ENCODE measurements at regions not wholly inside any gene's neighbourhood (a gene's known extent, or its start where the extent isn't known, plus 50 kb on each side); places are given as distances from the start of the nearest gene placed in this dataset.
"Not testable (repeated sequence)": the region's sequence is repeated elsewhere in the genome, so short reads cannot be mapped to it uniquely, and the experiment has no call there.

DNA sequence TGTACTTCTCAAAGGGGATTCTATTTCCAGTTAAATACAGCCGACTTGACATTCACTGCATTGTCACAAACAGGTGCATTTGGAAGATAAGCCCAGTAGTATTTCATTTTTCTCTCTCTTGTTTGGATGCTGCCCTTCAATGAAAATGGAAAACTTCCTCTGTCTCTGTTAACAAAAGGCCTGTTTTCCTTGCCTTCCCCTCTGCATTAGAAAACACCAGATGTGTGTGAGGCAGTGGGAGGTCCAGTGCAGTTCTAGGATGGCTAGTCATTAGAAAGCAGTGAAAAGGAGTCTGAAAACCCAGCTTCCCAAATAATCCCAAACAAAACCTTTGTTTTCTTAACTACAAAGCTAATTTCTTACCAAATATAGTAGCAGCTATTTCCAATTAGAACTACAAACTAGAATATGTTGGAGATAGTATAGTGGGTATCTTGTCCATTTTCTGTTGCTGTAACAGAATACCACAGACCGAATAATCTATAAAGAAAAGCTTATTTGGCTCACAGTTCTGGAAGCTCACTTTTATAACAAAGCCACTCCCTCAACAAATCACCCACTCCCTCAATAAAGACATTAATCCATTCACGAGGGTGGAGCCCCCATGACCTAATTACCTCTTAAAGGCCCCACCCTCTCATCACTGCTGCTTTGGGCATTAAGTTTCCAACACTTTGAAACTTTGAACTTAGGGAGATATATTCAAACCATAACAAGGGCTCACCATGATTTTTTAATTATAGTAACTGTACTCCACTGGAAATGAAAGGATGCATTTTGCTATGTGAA lies 452.1 kb upstream of the RPS6KA3 start:
- no peak for DNase-seq (ENCODE audit: low read depth in 2 of 3, low spot score in 1 of 3)

DNA sequence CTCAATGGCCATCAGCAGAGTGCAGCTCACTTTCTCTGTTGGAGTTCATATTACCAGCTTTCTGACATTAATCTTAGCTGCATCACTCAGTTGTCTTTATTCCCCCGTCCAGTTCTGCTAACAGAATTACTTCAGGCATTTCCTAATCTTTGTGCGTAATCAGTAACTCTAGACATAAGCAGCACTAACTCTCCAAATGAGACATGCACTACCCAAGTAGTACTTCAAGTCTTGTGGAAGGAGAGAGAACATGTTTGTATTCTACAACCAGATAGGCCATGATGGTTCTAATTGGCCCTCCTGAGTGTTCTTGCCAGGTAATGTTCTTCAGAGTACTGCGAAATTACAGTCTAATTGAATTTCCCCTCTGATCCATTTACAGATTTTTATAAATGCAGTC lies 448.5 kb upstream of the RPS6KA3 start:
- no peak for DNase-seq (ENCODE audit: low read depth in 2 of 3, low spot score in 1 of 3)

DNA sequence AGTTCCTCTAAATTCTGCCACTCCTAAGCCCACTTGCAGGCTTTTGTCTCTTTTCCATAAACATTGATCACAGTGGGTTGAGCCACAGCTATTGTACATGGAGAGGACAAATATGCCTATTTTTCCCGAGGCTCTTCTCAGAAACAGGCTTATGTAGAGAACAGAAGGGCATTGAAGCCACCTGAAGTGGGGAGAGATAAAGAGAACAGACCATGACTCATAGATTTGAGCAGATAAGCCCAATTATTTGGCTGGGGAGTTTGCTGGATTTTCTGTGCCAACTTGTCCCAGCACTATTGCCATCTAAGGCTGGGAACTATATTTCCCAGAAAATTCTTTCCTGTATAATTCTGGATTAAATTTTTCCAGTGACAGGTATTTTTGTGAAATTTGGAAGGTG lies 446.1 kb upstream of the RPS6KA3 start:
- DNase-seq (ENCODE audit: low read depth in 2 of 3, low spot score in 1 of 3) = no peak

DNA sequence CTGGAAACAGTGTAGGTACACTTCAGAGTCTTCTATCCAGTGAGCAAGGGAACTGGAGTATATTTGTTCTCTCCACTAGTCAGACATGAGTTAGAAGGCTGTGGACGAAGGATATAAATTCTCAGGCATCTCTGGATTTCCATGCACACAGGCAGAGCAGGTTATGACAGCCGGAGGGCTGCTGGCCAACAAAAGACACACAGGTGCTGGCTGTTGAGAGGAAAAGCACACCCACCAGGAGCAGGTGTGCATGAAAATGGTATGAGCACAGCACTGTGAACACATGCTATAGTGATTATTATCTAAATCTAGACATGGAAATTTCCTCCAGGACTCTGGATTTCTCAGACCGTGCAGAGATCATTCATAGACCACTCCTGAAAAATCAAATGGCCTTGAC lies 444.7 kb upstream of the RPS6KA3 start:
- no peak for DNase-seq (ENCODE audit: low read depth in 2 of 3, low spot score in 1 of 3)

DNA sequence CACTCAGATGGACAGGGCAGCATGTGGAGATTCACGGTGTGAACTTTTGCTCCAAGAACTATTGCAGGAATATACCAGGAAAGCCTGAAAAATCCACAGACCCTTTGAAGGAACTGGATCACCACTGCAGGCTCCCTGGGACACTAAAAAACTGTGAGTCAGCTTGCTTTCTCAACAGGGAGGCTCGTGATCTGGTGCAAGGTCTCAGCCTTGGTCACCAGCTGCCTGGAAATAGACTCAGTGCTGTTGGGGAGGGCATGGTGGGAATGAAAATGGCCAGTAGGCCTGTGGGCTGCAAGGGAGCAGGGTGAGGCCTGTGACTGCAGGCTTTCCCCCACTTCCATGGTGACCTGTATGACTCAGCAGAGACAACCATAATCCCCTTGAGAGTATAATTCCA lies 426.4 kb upstream of the RPS6KA3 start:
- DNase-seq (ENCODE audit: low read depth in 2 of 3, low spot score in 1 of 3) = no peak

DNA sequence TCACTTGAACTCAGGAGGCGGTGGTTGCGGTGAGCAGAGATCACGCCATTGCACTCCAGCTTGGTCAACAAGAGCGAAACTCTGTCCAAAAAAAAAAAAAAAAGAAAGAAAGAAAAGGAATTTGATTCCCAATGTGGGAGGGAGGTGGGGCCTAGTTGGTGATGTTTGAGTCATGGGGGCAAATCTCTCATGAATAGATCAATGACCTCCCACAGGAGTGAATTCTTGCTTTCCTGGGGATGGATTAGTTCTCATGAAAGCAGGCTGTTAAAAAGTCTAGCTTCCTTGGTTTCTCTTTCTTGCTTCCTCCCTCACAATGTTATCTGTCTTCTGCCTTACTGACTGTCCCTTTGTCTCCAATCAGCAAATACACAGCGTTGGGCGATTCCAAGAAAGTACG lies 419.5 kb upstream of the RPS6KA3 start:
- DNase-seq (ENCODE audit: low read depth in 2 of 3, low spot score in 1 of 3) = no peak

DNA sequence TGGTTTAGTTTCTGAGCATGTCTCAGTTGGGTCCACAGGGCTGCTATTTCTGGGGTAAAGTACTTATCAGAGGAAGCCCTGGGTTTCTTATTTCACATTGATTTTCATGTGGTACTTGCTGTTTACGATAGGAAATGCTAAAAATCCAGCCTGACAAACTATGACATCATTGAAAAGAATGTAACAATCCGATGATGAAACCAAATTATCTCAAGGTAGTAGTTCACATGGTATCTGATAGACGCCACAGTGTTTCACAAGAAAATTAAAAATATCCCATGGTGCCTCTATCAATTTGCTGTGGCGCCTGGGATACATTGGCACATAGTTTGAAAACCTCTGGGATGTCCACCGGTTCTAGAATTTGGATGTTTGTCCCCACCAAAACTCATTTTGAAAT lies 418.9 kb upstream of the RPS6KA3 start:
- DNase-seq (ENCODE audit: low read depth in 2 of 3, low spot score in 1 of 3) = no peak

DNA sequence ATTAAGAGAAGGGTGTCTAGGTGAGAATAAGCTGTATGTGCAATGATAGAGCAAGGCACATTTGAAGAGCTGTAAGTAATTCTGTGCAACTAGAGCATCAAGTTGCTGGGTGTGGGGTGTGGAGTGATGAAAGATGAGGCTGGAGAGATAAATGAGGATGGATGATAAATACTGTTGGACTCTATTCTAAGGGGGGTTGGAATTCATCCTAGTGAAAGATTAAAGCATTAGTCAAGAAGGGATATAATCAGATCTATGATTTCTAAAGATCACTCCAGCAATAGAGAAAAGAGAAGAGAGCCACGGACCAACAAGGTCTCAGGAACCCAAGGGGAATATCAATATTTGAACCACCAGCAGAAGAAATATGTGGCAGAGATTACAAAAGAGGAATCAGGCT lies 415.0 kb upstream of the RPS6KA3 start:
- DNase-seq (ENCODE audit: low read depth in 2 of 3, low spot score in 1 of 3) = no peak

DNA sequence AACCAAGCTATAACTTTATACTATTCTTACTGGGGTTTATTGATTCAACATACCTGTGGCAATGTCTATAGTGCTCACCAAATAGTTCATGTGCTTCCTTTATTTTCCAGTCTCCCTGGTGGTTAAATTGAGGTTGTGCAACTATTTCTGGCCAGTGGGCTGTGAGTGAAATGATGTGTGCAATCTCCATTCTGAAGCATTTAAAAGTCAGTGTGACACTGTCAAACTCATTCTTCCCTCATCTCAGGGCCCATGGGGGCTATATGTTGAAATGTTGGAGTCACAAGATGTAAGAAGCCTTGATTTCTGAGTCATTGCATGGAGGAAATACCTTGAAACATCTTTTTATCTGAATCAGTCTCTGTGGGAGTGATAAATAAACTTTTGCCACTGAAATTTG lies 414.3 kb upstream of the RPS6KA3 start:
- no peak for DNase-seq (ENCODE audit: low read depth in 2 of 3, low spot score in 1 of 3)

DNA sequence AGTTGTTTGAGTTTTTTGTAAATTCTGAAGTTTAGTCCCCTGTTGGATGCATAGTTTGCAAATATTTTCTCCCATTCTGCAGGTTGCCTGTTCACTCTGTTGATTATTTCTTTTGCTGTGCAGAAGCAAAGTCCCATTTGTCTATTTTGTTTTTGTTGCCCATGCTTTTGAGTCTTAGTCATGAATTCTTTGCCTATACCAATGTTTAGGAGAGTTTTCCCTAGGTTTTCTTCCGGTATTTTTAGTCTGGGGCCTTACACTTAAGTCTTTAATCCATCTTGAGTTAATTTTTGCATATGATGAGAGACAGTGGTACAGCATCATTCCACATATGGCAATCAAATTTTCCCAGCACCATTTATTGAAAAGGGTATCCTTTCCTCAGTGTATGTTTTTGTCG lies 405.8 kb upstream of the RPS6KA3 start:
- DNase-seq (ENCODE audit: low read depth in 2 of 3, low spot score in 1 of 3) = no peak

DNA sequence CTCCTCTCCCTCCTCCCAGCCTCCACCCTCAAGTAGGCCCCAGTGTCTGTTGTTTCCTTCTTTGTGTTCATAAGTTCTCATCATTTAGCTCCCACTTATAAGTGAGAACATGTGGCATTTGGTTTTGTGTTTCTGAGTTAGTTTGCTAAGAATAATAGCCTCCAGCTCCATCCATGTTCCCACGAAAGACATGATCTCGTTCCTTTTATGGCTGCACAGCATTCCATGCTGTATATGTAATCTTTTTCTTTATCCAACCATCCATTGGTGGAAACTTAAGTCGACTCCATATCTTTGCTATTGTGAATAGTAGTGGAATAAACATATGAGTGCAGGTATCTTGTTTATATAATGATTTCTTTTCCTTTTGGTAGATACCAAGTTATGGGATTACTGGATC lies 405.0 kb upstream of the RPS6KA3 start:
- not testable (repeated sequence) for DNase-seq (ENCODE audit: low read depth in 2 of 3, low spot score in 1 of 3)

DNA sequence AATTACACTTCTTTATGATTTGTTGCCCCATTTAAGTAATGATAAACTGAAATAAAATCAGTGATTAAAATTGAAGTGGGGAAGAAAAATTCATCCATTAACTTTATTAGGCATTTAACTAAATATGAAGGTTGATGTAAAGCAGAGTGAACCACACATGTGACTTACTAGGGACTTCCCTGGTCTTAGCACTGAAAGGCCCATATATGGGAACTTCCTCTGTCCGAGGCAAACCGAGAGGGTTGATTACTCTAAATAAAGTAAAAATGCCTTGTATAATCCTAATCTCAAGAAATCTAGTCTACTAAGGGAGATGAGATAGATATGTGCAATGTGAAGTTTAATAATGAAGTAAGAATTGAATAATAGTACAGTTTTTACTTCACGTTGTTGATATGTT lies 403.9 kb upstream of the RPS6KA3 start:
- DNase-seq (ENCODE audit: low read depth in 2 of 3, low spot score in 1 of 3) = no peak

DNA sequence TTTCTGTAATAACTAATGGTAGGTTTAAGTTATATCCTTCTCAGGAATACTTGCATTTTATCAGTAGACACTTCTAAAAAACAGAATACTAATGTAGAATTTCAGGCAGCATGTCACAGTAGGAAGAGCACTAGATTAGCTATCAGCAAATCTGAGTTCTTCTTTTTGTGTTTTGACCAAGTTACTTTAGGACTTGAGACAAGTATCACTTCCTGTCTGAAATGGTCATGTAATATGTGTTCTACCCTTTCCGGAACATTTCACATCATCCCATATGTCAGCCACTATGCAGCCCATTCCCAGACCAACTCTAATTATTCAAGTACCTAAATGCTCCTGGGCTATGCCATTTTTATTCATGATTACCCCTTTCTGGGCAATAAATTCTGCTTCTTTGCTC lies 401.8 kb upstream of the RPS6KA3 start:
- no peak for DNase-seq (ENCODE audit: low read depth in 2 of 3, low spot score in 1 of 3)

DNA sequence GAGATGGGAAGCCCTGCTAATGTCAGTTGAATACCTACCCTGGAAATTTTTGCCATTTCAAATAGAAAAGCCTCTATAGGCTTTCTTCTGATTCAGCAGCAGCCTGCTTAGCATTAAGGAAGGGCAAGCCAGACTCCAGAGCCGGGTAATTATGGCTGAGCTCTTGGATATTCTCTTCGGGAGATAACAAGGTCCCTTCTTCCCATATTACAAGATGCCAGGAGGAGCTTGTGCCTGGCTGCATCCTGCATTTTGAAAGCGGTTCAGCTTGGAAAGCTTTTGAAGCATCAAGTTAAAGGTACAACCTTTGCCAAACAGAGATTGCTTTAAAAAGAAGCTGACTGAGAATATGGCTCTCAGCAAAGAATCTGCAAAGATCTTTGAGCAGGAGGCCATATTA lies 399.6 kb upstream of the RPS6KA3 start:
- no peak for DNase-seq (ENCODE audit: low read depth in 2 of 3, low spot score in 1 of 3)

DNA sequence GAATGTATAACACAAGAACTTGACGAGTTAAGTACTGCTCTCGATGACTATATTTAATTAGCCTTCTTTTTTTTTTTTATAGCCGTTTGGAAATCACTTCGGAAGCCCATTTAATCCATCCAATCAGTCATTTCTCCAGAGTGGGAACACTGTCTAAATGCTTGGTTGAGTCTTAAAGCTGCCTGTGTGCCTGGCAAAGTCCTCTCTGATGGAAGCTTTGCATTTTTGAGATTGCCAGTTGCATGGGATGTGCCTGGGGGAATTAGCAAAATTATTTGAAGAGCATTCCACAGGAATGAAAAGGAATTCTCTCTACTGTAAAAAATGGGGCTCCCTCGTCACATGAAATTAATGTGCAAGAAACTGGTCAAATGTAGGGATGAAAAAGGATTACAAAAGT lies 398.8 kb upstream of the RPS6KA3 start:
- DNase-seq (ENCODE audit: low read depth in 2 of 3, low spot score in 1 of 3) = no peak

DNA sequence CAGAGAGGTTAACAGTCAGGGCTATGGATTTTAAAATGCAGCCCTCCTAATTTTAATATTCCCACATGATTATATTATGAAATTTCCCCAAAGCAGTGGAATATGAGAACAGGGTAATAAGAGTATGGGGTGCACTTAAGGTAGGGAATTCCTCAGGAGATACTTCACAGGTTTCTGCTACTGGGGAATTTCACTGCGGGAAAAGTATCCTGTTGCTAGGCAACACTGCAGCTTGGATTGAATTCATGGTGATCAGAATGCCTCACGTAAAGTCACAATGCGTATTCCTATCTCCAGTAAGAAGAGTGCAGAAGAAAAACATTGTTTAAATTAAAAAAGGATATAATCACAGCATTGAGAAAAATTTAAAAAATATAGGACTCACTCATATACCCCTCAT lies 398.1 kb upstream of the RPS6KA3 start:
- no peak for DNase-seq (ENCODE audit: low read depth in 2 of 3, low spot score in 1 of 3)

DNA sequence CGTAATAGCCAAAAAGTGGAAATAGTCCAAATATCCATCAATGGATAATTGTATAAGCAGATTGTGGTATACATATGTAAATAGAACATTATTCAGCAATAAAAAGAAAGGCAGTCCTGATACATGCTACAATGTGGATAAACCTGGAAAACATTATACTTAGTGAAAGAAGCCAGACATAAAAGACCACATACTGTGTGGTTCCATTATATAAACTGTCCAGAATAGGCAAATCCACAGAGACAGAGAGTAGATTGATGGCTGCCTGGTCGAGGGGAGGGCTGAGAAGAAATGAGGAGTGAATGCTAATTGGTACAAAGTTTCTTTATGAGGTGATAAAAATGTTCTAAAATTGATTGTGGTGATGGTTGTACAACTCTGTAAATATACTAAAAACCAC lies 397.4 kb upstream of the RPS6KA3 start:
- no peak for DNase-seq (ENCODE audit: low read depth in 2 of 3, low spot score in 1 of 3)

DNA sequence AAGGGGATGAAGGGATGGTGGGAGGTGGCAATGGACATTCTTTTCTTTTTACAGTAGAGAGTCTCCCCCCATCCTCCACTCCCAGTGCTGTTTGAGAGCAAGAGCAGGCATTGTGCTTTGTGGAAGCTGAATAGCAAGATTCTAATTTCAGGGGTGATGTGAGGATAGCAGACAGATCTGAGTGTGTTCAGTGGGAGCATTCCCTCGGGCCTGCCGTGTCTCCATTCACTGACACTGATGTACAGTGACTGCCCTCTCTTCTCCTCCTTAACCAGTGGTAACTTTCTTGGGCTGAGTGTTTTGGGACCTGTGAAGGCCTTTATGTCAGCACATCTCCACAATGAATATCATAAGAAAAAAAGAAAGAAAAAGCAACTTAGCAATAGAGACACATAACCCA lies 396.6 kb upstream of the RPS6KA3 start:
- no peak for DNase-seq (ENCODE audit: low read depth in 2 of 3, low spot score in 1 of 3)

DNA sequence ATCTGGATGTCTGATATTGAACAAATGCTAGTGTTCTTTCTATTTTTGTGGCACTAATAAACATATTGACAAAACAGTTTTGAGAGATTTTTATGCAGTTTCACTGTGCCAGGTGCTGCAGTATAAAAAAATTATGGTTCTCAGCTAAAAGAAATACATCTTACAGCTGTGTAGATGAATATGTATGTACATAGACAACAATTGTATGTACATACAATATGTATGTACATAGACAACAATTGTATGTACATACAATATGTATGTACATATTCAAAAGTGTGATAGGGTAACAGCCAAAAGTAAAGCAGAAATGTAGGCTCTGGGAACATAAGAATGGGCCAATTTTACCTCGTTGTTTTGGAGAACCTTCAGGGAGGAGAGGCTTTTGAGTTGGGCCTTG lies 390.0 kb upstream of the RPS6KA3 start:
- no peak for DNase-seq (ENCODE audit: low read depth in 2 of 3, low spot score in 1 of 3)

DNA sequence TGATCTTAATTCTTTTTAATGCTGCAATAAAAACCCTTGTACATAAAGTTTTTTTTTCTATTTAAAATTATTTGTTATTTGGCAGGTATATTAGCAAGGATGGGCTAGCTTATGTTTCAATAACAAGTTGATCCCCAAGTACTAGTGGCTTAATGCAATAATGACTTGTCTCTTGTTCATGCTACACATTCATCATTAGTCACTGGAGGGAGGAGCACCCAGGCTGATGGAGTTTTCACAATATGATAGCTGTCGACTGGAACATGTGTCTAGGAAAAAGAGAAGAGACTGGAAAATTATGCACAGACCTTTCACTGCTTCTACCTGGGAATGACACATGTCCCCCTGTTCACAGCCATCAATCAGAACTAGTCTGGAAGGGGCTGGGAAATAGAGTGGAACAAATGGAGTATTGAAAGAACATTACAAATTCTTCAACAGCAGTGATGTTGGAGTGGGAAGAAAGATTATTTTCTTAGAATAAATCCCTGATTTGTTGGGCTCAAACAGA lies 387.9 kb upstream of the RPS6KA3 start:
- no peak for DNase-seq (ENCODE audit: low read depth in 2 of 3, low spot score in 1 of 3)

DNA sequence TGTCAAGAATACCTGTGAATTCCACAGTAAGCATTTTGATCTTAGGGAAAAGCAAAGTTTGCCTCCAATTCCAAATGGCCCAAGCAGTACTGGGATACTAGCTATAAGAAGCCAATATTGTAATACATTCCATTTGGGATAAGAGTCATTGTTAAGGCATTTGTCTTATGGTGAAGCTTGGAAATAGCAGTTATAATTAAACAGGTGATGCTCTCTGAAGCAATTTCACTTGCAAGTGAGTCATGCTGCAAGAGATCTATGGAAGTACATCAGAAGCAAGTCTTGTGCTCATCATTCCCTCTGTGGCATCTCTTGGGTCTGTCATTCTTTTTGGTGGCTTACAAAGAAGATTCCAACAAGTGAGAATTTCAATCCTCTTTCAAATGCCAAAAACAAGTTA lies 386.4 kb upstream of the RPS6KA3 start:
- DNase-seq (ENCODE audit: low read depth in 2 of 3, low spot score in 1 of 3) = no peak

DNA sequence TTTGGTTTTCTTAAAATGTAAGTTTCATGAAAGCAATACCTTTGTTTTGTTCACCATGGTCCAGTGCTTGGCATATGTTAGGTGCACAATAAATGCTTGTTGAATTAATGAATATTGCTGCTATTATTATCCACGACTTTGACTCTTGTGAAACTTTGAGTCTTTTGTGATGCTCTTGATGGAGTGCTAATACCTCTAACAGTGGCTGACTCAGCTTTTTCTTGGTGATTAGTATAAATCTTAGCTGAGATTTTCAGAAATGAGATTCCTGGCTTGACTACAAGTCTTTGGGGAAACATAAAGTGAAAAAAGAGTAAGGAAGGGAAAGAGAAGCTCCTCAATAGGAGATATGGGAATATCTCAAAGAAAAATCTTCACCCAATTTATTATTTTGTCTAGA lies 375.2 kb upstream of the RPS6KA3 start:
- no peak for DNase-seq (ENCODE audit: low read depth in 2 of 3, low spot score in 1 of 3)

DNA sequence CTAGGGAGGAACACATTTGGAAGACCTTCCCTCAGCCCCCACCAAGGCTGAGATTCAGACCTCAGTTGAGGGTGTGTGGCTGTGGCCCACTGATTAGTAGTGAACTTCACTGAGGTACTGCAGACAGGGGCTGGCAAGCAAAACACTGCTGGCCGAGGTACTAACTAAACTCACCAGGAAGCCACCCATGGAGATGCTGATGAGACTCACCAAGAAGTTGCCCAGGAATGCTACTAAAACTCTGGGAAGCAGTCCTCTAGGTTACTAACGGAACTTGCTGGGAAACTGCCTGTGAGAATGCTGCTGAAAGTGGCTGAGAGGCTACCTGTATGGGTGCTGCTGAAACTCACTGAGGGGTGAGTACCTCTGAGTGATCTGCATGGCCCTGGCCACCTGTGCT lies 372.4 kb upstream of the RPS6KA3 start:
- DNase-seq (ENCODE audit: low read depth in 2 of 3, low spot score in 1 of 3) = no peak

Data from stimulated activated CD4-positive, alpha-beta T cell treated with anti-CD3 and anti-CD28 coated beads, Interleukin-12 subunit alpha, Interleukin-12 subunit beta, amount 100 ng/mL, for 48 hours (primary cell).